IMR-90 (cell line): ENCODE measurements at regions not wholly inside any gene's neighbourhood (a gene's known extent, or its start where the extent isn't known, plus 50 kb on each side); places are given as distances from the start of the nearest gene placed in this dataset.

Source experiments
- CEBPB ChIP-seq: IDR thresholded peaks from 2 replicates; pipeline ENCODE4 v1.6.1; 2012; ENCODE audit warnings: low read depth, low read length, improper control_type of control experiment
- MAFK ChIP-seq: IDR thresholded peaks from 2 replicates; pipeline ENCODE4 v1.6.1; 2012; ENCODE audit warnings: low read depth, low read length, improper control_type of control experiment
- MAZ ChIP-seq: IDR thresholded peaks from 2 replicates; pipeline ENCODE4 v1.6.1; 2012; ENCODE audit warnings: low read depth, mild to moderate bottlenecking, low read length, improper control_type of control experiment, moderate library complexity, borderline replicate concordance
- POLR2A ChIP-seq: IDR thresholded peaks from 2 replicates; pipeline ENCODE4 v1.6.1; 2012; ENCODE audit warnings: mild to moderate bottlenecking, low read depth, low read length
- RAD21 ChIP-seq: IDR thresholded peaks from 2 replicates; pipeline ENCODE4 v1.6.1; 2012; ENCODE audit warnings: low read length, improper control_type of control experiment
- TF ChIP-seq, protein P1 (sequence below): conservative IDR thresholded peaks from 2 replicates; pipeline ENCODE4 v1.5.1; 2012; ENCODE audit warnings: mild to moderate bottlenecking, low read depth, low read length, improper control_type of control experiment
- TF ChIP-seq, protein P2 (sequence below): fragments of 150-350 bp; IDR thresholded peaks from 2 replicates; pipeline ENCODE4 v1.6.1; 2016; ENCODE audit warnings: low read depth, mild to moderate bottlenecking, low read length, moderate library complexity, borderline replicate concordance

DNA sequence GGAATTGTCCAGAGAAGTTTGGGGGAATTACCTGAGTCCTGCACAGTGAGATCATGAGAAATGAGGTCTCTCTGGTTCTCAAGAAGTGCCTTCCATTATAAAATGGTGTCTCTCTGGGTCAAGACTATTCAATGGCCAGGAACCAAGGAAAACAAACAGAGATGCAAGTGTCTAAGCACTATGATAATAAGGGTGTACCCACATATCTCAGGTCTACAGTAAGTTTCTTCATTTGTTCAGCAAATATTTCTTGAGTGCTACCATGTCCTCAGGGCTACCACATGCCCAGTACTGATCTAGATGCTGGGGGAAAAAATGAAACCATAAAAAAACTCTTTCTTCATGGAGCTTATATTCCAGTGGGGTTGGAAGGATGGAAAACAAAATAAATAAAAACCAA lies 170.0 kb downstream of the ACKR3 start:
- no peak for TF ChIP-seq MAZ
- TF ChIP-seq, protein P1, sequence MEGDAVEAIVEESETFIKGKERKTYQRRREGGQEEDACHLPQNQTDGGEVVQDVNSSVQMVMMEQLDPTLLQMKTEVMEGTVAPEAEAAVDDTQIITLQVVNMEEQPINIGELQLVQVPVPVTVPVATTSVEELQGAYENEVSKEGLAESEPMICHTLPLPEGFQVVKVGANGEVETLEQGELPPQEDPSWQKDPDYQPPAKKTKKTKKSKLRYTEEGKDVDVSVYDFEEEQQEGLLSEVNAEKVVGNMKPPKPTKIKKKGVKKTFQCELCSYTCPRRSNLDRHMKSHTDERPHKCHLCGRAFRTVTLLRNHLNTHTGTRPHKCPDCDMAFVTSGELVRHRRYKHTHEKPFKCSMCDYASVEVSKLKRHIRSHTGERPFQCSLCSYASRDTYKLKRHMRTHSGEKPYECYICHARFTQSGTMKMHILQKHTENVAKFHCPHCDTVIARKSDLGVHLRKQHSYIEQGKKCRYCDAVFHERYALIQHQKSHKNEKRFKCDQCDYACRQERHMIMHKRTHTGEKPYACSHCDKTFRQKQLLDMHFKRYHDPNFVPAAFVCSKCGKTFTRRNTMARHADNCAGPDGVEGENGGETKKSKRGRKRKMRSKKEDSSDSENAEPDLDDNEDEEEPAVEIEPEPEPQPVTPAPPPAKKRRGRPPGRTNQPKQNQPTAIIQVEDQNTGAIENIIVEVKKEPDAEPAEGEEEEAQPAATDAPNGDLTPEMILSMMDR: no peak
- no peak for TF ChIP-seq POLR2A
- TF ChIP-seq MAFK: no peak
- no peak for TF ChIP-seq CEBPB
- TF ChIP-seq, protein P2, sequence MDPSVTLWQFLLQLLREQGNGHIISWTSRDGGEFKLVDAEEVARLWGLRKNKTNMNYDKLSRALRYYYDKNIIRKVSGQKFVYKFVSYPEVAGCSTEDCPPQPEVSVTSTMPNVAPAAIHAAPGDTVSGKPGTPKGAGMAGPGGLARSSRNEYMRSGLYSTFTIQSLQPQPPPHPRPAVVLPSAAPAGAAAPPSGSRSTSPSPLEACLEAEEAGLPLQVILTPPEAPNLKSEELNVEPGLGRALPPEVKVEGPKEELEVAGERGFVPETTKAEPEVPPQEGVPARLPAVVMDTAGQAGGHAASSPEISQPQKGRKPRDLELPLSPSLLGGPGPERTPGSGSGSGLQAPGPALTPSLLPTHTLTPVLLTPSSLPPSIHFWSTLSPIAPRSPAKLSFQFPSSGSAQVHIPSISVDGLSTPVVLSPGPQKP: no peak
- TF ChIP-seq RAD21: no peak
